B cell (primary cell): ENCODE measurements at regions not wholly inside any gene's neighbourhood (a gene's known extent, or its start where the extent isn't known, plus 50 kb on each side); places are given as distances from the start of the nearest gene placed in this dataset.
A peak's percentile ranks its signal among the peaks of the same experiment; 100 is the strongest.

Experiments used
- ATAC-seq: fragments of 200-7000 bp; cut with Tn5 transposase; one replicate; pipeline ENCODE4 v1.10.0; 2021; ENCODE audit warnings: low read depth, mild to moderate bottlenecking, moderate number of reproducible peaks, moderate library complexity
- CTCF ChIA-PET: fragments of 350-600 bp; sonication (Branson Sonifier 250); formaldehyde crosslinking; loops from one replicate; lab custom pipeline; 2021; ENCODE audit warnings: antibody characterized with exemption, inconsistent platforms; lab: Charles Lee
- POLR2A ChIA-PET: fragments of 350-600 bp; sonication (Branson Sonifier 250); formaldehyde crosslinking; loops from one replicate; lab custom pipeline; 2021; ENCODE audit warnings: antibody characterized with exemption; lab: Charles Lee
- DNase-seq: peaks from one replicate; pipeline ENCODE4 v3.0.0; 2013
- H2AFZ ChIP-seq: 2 replicates; pipeline ENCODE4 v1.6.1; 2012; ENCODE audit warnings: mild to moderate bottlenecking, low read depth, low read length; ENCODE audit not compliant: insufficient read depth, poor library complexity, severe bottlenecking
- H3K27ac ChIP-seq, 2 donors: 1 replicate in 1 of 2; 2 replicates in 1 of 2; pipeline ENCODE4 v1.5.1; 2012 to 2013; ENCODE audit warnings: low read length in 2 of 2, mild to moderate bottlenecking in 2 of 2, moderate library complexity in 1 of 2
- H3K27me3 ChIP-seq, 4 experiments: fragments of 200-600 bp in 1 of 4; sonication (generic) in 1 of 4; replicated peaks in 1 of 4; 1 replicate in 2 of 4; 2 replicates in 2 of 4; pipeline versions ENCODE4 v1.6.1 to v1.7.0; 2013 to 2016; ENCODE audit warnings: low read length in 3 of 4, mild to moderate bottlenecking in 2 of 4, mixed read lengths in 1 of 4, moderate library complexity in 1 of 4; ENCODE audit not compliant: insufficient read depth in 4 of 4, control insufficient read depth in 3 of 4; ENCODE audit errors: control extremely low read depth in 1 of 4
- H3K36me3 ChIP-seq, 2 experiments: replicated peaks in 1 of 2; 1 replicate in 1 of 2; 2 replicates in 1 of 2; pipeline versions ENCODE4 v1.6.1 to v1.7.1; 2013; ENCODE audit warnings: low read length in 1 of 2; ENCODE audit not compliant: insufficient read depth in 2 of 2, control insufficient read depth in 1 of 2; ENCODE audit errors: control extremely low read depth in 1 of 2, extremely low read depth in 1 of 2
- H3K4me1 ChIP-seq, 2 donors: fragments of 200-600 bp in 1 of 2; sonication (generic) in 1 of 2; 1 replicate in 1 of 2; 2 replicates in 1 of 2; pipeline versions ENCODE4 v1.5.1 to v1.6.1; 2013 to 2017; ENCODE audit warnings: low read length in 2 of 2; ENCODE audit not compliant: control insufficient read depth in 2 of 2, insufficient read depth in 2 of 2
- H3K4me2 ChIP-seq: replicated peaks from 2 replicates; pipeline ENCODE3; 2012; ENCODE audit warnings: mild to moderate bottlenecking, low read depth, low read length; ENCODE audit not compliant: poor library complexity, severe bottlenecking
- H3K4me3 ChIP-seq, 5 experiments: fragments of 200-600 bp in 1 of 5; sonication (generic) in 1 of 5; 1 replicate in 3 of 5; 2 replicates in 2 of 5; pipeline versions ENCODE4 v1.5.1 to v1.7.0; 2011 to 2016; ENCODE audit warnings: low read length in 4 of 5, mild to moderate bottlenecking in 4 of 5, low read depth in 2 of 5, control low read depth in 1 of 5, moderate library complexity in 1 of 5; ENCODE audit not compliant: insufficient read depth in 1 of 5; ENCODE audit errors: control extremely low read depth in 1 of 5, extremely low read depth in 1 of 5
- H3K79me2 ChIP-seq: fragments of 200-600 bp; sonication (generic); one replicate; pipeline ENCODE4 v1.6.0; 2016; ENCODE audit warnings: low read length; ENCODE audit not compliant: control insufficient read depth, insufficient read depth
- H3K9ac ChIP-seq: fragments of 200-600 bp; sonication (generic); 2 replicates; pipeline ENCODE4 v1.6.1; 2017; ENCODE audit warnings: mild to moderate bottlenecking, low read length, moderate library complexity
- H3K9me3 ChIP-seq, 3 donors: one replicate each; pipeline versions ENCODE4 v1.6.1 to v1.7.1; 2013; ENCODE audit warnings: low read length in 2 of 3; ENCODE audit not compliant: control insufficient read depth in 2 of 3, insufficient read depth in 1 of 3; ENCODE audit errors: control extremely low read depth in 1 of 3
- H4K20me1 ChIP-seq: 2 replicates; pipeline ENCODE4 v1.6.0; 2012; ENCODE audit warnings: mild to moderate bottlenecking, low read length; ENCODE audit not compliant: insufficient read depth, control insufficient read depth, poor library complexity, severe bottlenecking
- H3K27ac Mint-ChIP-seq: one replicate; pipeline ENCODE4 v1.8.0; 2021; ENCODE audit warnings: mixed read lengths
- H3K27me3 Mint-ChIP-seq: one replicate; pipeline ENCODE4 v1.8.0; 2021; ENCODE audit warnings: mixed read lengths
- H3K4me1 Mint-ChIP-seq: one replicate; pipeline ENCODE4 v1.8.0; 2021; ENCODE audit warnings: mixed read lengths
- H3K4me3 Mint-ChIP-seq: one replicate; pipeline ENCODE4 v1.8.0; 2021; ENCODE audit warnings: mixed read lengths
- H3K9me3 Mint-ChIP-seq: one replicate; pipeline ENCODE4 v1.8.0; 2022; ENCODE audit warnings: mixed read lengths; ENCODE audit not compliant: insufficient read depth
- CTCF ChIP-seq: fragments of 200-600 bp; IDR thresholded peaks from one replicate; pipeline ENCODE4 v1.8.0; 2022; ENCODE audit warnings: antibody characterized with exemption, mild to moderate bottlenecking
- EZH2 ChIP-seq: IDR thresholded peaks from 2 replicates; pipeline ENCODE4 v1.6.1; 2012; ENCODE audit warnings: borderline replicate concordance, low read depth, mild to moderate bottlenecking, moderate library complexity, low read length; ENCODE audit not compliant: insufficient read depth, poor library complexity, severe bottlenecking
- WGBS: methylation state at CpG from one replicate; pipeline ENCODE4 v1.1.5; 2013; ENCODE audit warnings: missing lambda C conversion rate; ENCODE audit not compliant: insufficient coverage; 5-methylcytosine and 5-hydroxymethylcytosine counted together
- intact Hi-C: fragments of 100-400 bp; cut with micrococcal nuclease; formaldehyde crosslinking; loops from one replicate; pipeline ENCODE4 v1.10.0; 2022

DNA sequence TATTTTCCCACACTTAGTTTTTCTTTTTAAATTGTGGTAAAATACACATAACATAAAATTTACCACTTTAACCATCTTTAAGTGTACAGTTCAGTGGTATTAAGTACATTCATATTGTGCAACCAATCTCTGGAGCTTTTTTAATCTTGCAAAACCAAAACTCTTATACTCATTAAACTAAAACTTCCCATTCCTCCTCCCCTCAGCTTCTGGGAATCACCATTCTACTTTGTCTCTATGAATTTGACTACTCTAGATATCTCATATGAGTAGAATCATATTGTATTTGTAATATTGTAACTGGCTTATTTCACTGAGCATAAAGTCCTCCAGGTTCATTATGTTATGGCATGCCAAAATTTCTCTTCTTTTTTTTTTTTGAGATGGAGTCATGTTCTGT is 86.4 kb upstream of the JAZF1 start:
- Histone ChIP-seq H3K9ac (no peak overlapping the region), H3K9me3 (no peaks in the 10 kb centered on the region), H3K79me2 (peaks cover 11% of the 10 kb centered on the region), H3K4me1 (peaks cover 14 to 16% of the 10 kb centered on the region in 2 donors), H3K27ac (no peak overlapping the region), H3K36me3 (no peaks in the 10 kb centered on the region), H2AFZ (no peak overlapping the region), H3K4me2 (no peak overlapping the region), H3K27me3 (peaks cover 0 to 4% (median 0%) of the 10 kb centered on the region in 4 experiments), H4K20me1 (no peaks in the 10 kb centered on the region), H3K4me3 (no peak overlapping the region)
- Mint-ChIP-seq H3K27me3 (no peaks in the 10 kb centered on the region), H3K4me1 (peaks cover 18% of the 10 kb centered on the region), H3K27ac (no peak overlapping the region), H3K4me3 (no peak overlapping the region), H3K9me3 (peaks cover 3% of the 10 kb centered on the region)
- intact Hi-C loops = no loop called here
- ChIA-PET POLR2A (interaction anchor here (1.1 kb wide), 1 partner anchor 115 kb away, joined by 3 read pairs; no protein-coding TSS in a partner anchor), CTCF (interaction anchor here (0.6 to 1.2 kb wide), 3 partner anchors 60 to 341 kb away, joined by 3 to 4 read pairs (median 3); no protein-coding TSS in a partner anchor)
- DNase-seq (no peak), ATAC-seq (no peak)
- TF ChIP-seq EZH2 (no peak), CTCF (no peak)

GRCh38 chr7:28269700-28270361 is 89.2 kb upstream of the JAZF1 start:
- Histone ChIP-seq H3K4me1 (peaks cover 14 to 22% of the 10 kb centered on the region in 2 donors), H3K4me3 (no peak overlapping the region), H3K27me3 (no peaks in the 10 kb centered on the region), H3K27ac (no peak overlapping the region), H3K36me3 (no peaks in the 10 kb centered on the region), H3K9me3 (no peaks in the 10 kb centered on the region), H3K4me2 (peak overlapping the region; percentile 37), H2AFZ (no peak overlapping the region), H3K9ac (no peak overlapping the region), H3K79me2 (peaks cover 11% of the 10 kb centered on the region), H4K20me1 (no peaks in the 10 kb centered on the region)
- ATAC-seq (peak; percentile 73), DNase-seq (peak; percentile 60)
- intact Hi-C loops = loop anchor here (5.0 kb wide), 2 partner anchors 68 to 88 kb away; partner anchors contain the start of gene JAZF1
- H3K4me3 Mint-ChIP-seq = no peak overlapping the region
- CTCF ChIA-PET = interaction anchor here (0.8 to 1.5 kb wide), 9 partner anchors 11 to 1074 kb away, joined by 3 to 6 read pairs (median 4); no protein-coding TSS in a partner anchor
- POLR2A ChIA-PET = interaction anchor here (0.6 kb wide), 1 partner anchor 1234 kb away, joined by 3 read pairs; no protein-coding TSS in a partner anchor
- H3K27ac Mint-ChIP-seq = peak overlapping the region; percentile 0
- WGBS = 0% methylated on average over 1 of the region's 1 CpG
- peaks cover 25% of the 10 kb centered on the region for H3K4me1 Mint-ChIP-seq
- peaks cover 6% of the 10 kb centered on the region for H3K9me3 Mint-ChIP-seq
- TF ChIP-seq CTCF (peak; percentile 19), EZH2 (no peak)
- no peaks in the 10 kb centered on the region for H3K27me3 Mint-ChIP-seq
